Astrocyte of the cerebellum (primary cell): ENCODE measurements at regions not wholly inside any gene's neighbourhood (a gene's known extent, or its start where the extent isn't known, plus 50 kb on each side); places are given as distances from the start of the nearest gene placed in this dataset.

Experiments used
- DNase-seq: peaks from one replicate; pipeline ENCODE4 v3.0.0-alpha.2; 2011; ENCODE audit warnings: low read depth
- H3K4me3 ChIP-seq: 2 replicates; pipeline ENCODE4 v1.5.1; 2011; ENCODE audit warnings: mild to moderate bottlenecking, low read depth, low read length, moderate library complexity
- CTCF ChIP-seq: IDR thresholded peaks from 2 replicates; pipeline ENCODE4 v1.5.1; 2012; ENCODE audit warnings: low read length, low read depth, moderate library complexity, mild to moderate bottlenecking; ENCODE audit errors: missing control alignments
- in situ Hi-C: cut with HindIII; loops from 2 replicates; pipeline ENCODE4 v1.10.0; 2017; ENCODE audit warnings: low sequenced_read_pairs

DNA sequence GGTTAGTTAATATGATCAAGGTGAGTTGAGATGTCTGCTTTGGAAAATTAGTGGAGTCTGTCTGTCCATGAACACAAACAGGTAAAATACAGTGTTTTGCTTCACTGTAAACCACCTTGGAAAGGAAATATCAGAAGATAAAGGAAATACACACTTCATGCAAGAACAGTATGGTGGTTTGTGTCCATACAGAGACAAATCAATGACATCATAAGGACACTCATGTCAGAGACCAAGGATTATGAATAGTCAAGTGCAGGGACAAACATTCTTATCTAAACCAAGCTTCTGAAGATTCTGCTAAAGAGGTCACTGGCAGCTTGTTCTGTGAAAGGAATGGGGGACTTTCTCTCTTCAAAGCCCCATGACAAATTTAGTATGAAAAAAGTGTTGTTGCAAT, 322.9 kb upstream of the F9 start:
- no peak for DNase-seq
- in situ Hi-C loops, result no loop called here
- no peak for TF ChIP-seq CTCF
- no peak overlapping the region for H3K4me3 ChIP-seq

- in situ Hi-C loops, result no loop called here
- DNase-seq, result no peak
- no peak overlapping the region for H3K4me3 ChIP-seq
- no peak for TF ChIP-seq CTCF
Observed at GRCh38 chrX:139206914-139207313, 323.6 kb upstream of the F9 start.

GRCh38 chrX:139204898-139205667, 325.5 kb upstream of the F9 start:
- TF ChIP-seq CTCF, result no peak
- in situ Hi-C loops, result no loop called here
- peak overlapping the region; percentile 53 for H3K4me3 ChIP-seq
- DNase-seq, result no peak

- no peak for DNase-seq
- no peak for TF ChIP-seq CTCF
- in situ Hi-C loops, result no loop called here
- peak overlapping the region; percentile 53 for H3K4me3 ChIP-seq
Observed at GRCh38 chrX:139204571-139204897, 326.0 kb upstream of the F9 start.

GRCh38 chrX:139203651-139204570, 326.6 kb upstream of the F9 start:
- no peak for TF ChIP-seq CTCF
- in situ Hi-C loops, result no loop called here
- no peak for DNase-seq
- peak overlapping the region; percentile 53 for H3K4me3 ChIP-seq

- H3K4me3 ChIP-seq, result peak overlapping the region; percentile 53
- in situ Hi-C loops, result no loop called here
- TF ChIP-seq CTCF, result no peak
Observed at GRCh38 chrX:139202742-139203420, 327.7 kb upstream of the F9 start.

More at GRCh38 chrX:139202742-139203420, 327.7 kb upstream of the F9 start:
- DNase-seq, result no peak
